Body of pancreas (tissue), 4 donors: ENCODE measurements at regions not wholly inside any gene's neighbourhood (a gene's known extent, or its start where the extent isn't known, plus 50 kb on each side); places are given as distances from the start of the nearest gene placed in this dataset.

Source experiments
- ATAC-seq: fragments of 150-250 bp; one replicate; pipeline ENCODE4 v1.9.1; 2016
- DNase-seq, 4 donors: peaks; one replicate each; pipeline ENCODE4 v3.0.0-alpha.2; 2019
- H3K27ac ChIP-seq, 4 donors: fragments of 200-600 bp; sonication (generic); 1 replicate in 3 of 4; 2 replicates in 1 of 4; pipeline versions ENCODE4 v1.5.1 to v1.6.1; 2016 to 2019; ENCODE audit warnings: mild to moderate bottlenecking in 1 of 4, mixed read lengths in 1 of 4, moderate library complexity in 1 of 4
- H3K27me3 ChIP-seq, 2 donors: fragments of 200-600 bp; sonication (generic); one replicate each; pipeline ENCODE4 v1.6.0; 2016; ENCODE audit warnings: mild to moderate bottlenecking in 1 of 2
- H3K36me3 ChIP-seq, 2 donors: fragments of 200-600 bp; sonication (generic); replicated peaks in 1 of 2; 2 replicates each; pipeline ENCODE4 v1.5.1; 2016; ENCODE audit warnings: low read depth in 2 of 2; ENCODE audit not compliant: insufficient read depth in 1 of 2
- H3K4me1 ChIP-seq: fragments of 200-600 bp; sonication (generic); one replicate; pipeline ENCODE4 v1.6.0; 2016
- H3K4me3 ChIP-seq, 2 donors: fragments of 200-600 bp; sonication (generic); 1 replicate in 1 of 2; 2 replicates in 1 of 2; pipeline ENCODE4 v1.5.1; 2016 to 2019
- H3K9me3 ChIP-seq, 3 donors: fragments of 200-600 bp; sonication (generic); 1 replicate in 2 of 3; 2 replicates in 1 of 3; pipeline ENCODE4 v1.5.1; 2016
- CTCF ChIP-seq, 7 experiments: fragments of 450-650 bp in 4 of 7; fragments of 200-600 bp in 3 of 7; sonication (generic) in 3 of 7; IDR thresholded peaks; one replicate each; pipeline ENCODE4 v1.5.1; 2016 to 2019; ENCODE audit warnings: antibody characterized with exemption in 7 of 7
- POLR2A ChIP-seq, 3 donors: fragments of 450-650 bp; IDR thresholded peaks; one replicate each; pipeline ENCODE4 v1.6.1; 2016; ENCODE audit warnings: antibody characterized with exemption in 3 of 3, mild to moderate bottlenecking in 2 of 3
- WGBS, 2 donors: methylation state at CpG; one replicate each; pipeline ENCODE4 v1.1.5; 2017; 5-methylcytosine and 5-hydroxymethylcytosine counted together
- intact Hi-C: fragments of 100-400 bp; cut with DNase I; formaldehyde crosslinking; loops from one replicate; pipeline ENCODE4 v1.15.1; 2023

- Histone ChIP-seq H3K36me3 (no peaks in the 10 kb centered on the region), H3K9me3 (no peaks in the 10 kb centered on the region), H3K4me1 (no peaks in the 10 kb centered on the region), H3K27ac (no peak overlapping the region), H3K4me3 (no peak overlapping the region), H3K27me3 (no peaks in the 10 kb centered on the region)
- DNase-seq (no peak), ATAC-seq (no peak)
- intact Hi-C loops, result no loop called here
- TF ChIP-seq CTCF (IDR thresholded peaks at IDR 0.05) (no peak), POLR2A (IDR thresholded peaks at IDR 0.05) (no peak)
- 82 to 88% methylated on average over 1 of the region's 1 CpG for WGBS, 2 donors
Measured at GRCh38 chr2:21428754-21429153, 305.0 kb downstream of the TDRD15 start.

GRCh38 chr2:21429747-21430146 is 306.0 kb downstream of the TDRD15 start:
- 69 to 79% methylated on average over 1 of the region's 1 CpG for WGBS, 2 donors
- no peaks in the 10 kb centered on the region for H3K9me3 ChIP-seq
- intact Hi-C loops, result no loop called here
- TF ChIP-seq CTCF (IDR thresholded peaks at IDR 0.05), result no peak
- no peak for TF ChIP-seq POLR2A (IDR thresholded peaks at IDR 0.05)
- no peaks in the 10 kb centered on the region for H3K36me3 ChIP-seq
- DNase-seq (no peak), ATAC-seq (no peak)
- no peaks in the 10 kb centered on the region for H3K4me1 ChIP-seq
- H3K4me3 ChIP-seq, result no peak overlapping the region
- H3K27me3 ChIP-seq, result no peaks in the 10 kb centered on the region
- no peak overlapping the region for H3K27ac ChIP-seq

- Histone ChIP-seq H3K9me3 (no peaks in the 10 kb centered on the region), H3K4me1 (no peaks in the 10 kb centered on the region), H3K27ac (no peak overlapping the region), H3K27me3 (no peaks in the 10 kb centered on the region), H3K4me3 (no peak overlapping the region), H3K36me3 (no peaks in the 10 kb centered on the region)
- intact Hi-C loops, result no loop called here
- ATAC-seq (no peak), DNase-seq (no peak)
- TF ChIP-seq POLR2A (IDR thresholded peaks at IDR 0.05), result no peak
- no peak for TF ChIP-seq CTCF (IDR thresholded peaks at IDR 0.05)
- WGBS, 2 donors, result 54 to 56% methylated on average over 5 of the region's 5 CpGs
Measured at GRCh38 chr2:21431078-21431477, 307.3 kb downstream of the TDRD15 start.

GRCh38 chr2:21438949-21439348 is 315.2 kb downstream of the TDRD15 start:
- no peak overlapping the region for H3K27ac ChIP-seq
- DNase-seq (peak in 1 of 4 donors; percentile 10), ATAC-seq (peak; percentile 53)

More at GRCh38 chr2:21438949-21439348, 315.2 kb downstream of the TDRD15 start:
- intact Hi-C loops, result no loop called here
- H3K9me3 ChIP-seq, result no peaks in the 10 kb centered on the region
- H3K4me1 ChIP-seq, result no peaks in the 10 kb centered on the region
- H3K36me3 ChIP-seq, result no peaks in the 10 kb centered on the region
- TF ChIP-seq CTCF (IDR thresholded peaks at IDR 0.05) (no peak), POLR2A (IDR thresholded peaks at IDR 0.05) (no peak)
- H3K4me3 ChIP-seq, result no peak overlapping the region
- WGBS, 2 donors, result 71 to 84% methylated on average over 3 of the region's 3 CpGs
- H3K27me3 ChIP-seq, result no peaks in the 10 kb centered on the region
